SH-SY5Y (cell line): ENCODE measurements at regions not wholly inside any gene's neighbourhood (a gene's known extent, or its start where the extent isn't known, plus 50 kb on each side); places are given as distances from the start of the nearest gene placed in this dataset.

ENCODE experiments used
- GATA2 ChIP-seq: IDR thresholded peaks from 2 replicates; pipeline ENCODE4 v1.6.1; 2011; ENCODE audit warnings: mild to moderate bottlenecking, low read depth, low read length
- GATA3 ChIP-seq: IDR thresholded peaks from 2 replicates; pipeline ENCODE4 v1.6.1; 2011; ENCODE audit warnings: low read depth, mild to moderate bottlenecking, low read length, moderate library complexity

- TF ChIP-seq GATA3 (no peak), GATA2 (no peak)
Measured at GRCh38 chr16:52697971-52698370, 151.0 kb upstream of the TOX3 start.

- TF ChIP-seq GATA2: no peak
- no peak for TF ChIP-seq GATA3
Measured at GRCh38 chr16:52696126-52696525, 149.2 kb upstream of the TOX3 start.

GRCh38 chr16:52690468-52690867, 143.5 kb upstream of the TOX3 start:
- TF ChIP-seq GATA3 (no peak), GATA2 (no peak)

- TF ChIP-seq GATA2 (no peak), GATA3 (no peak)
Measured at GRCh38 chr16:52680993-52681392, 134.1 kb upstream of the TOX3 start.

GRCh38 chr16:52677501-52677900, 130.6 kb upstream of the TOX3 start:
- no peak for TF ChIP-seq GATA3
- no peak for TF ChIP-seq GATA2

- TF ChIP-seq GATA2 (no peak), GATA3 (no peak)
Measured at GRCh38 chr16:52676959-52677358, 130.0 kb upstream of the TOX3 start.

GRCh38 chr16:52671590-52671989, 124.6 kb upstream of the TOX3 start:
- TF ChIP-seq GATA2 (no peak), GATA3 (no peak)

GRCh38 chr16:52657924-52658323, 111.0 kb upstream of the TOX3 start:
- TF ChIP-seq GATA3 (no peak), GATA2 (no peak)

- TF ChIP-seq GATA2 (no peak), GATA3 (no peak)
Measured at GRCh38 chr16:52652033-52652432, 105.1 kb upstream of the TOX3 start.

- TF ChIP-seq GATA2 (no peak), GATA3 (no peak)
Measured at GRCh38 chr16:52650789-52651188, 103.8 kb upstream of the TOX3 start.

GRCh38 chr16:52650318-52650717, 103.4 kb upstream of the TOX3 start:
- TF ChIP-seq GATA2 (no peak), GATA3 (no peak)

- no peak for TF ChIP-seq GATA2
- TF ChIP-seq GATA3: no peak
Measured at GRCh38 chr16:52649870-52650269, 102.9 kb upstream of the TOX3 start.

GRCh38 chr16:52647588-52647987, 100.6 kb upstream of the TOX3 start:
- TF ChIP-seq GATA2 (no peak), GATA3 (no peak)

- no peak for TF ChIP-seq GATA3
- no peak for TF ChIP-seq GATA2
Measured at GRCh38 chr16:52643006-52643405, 96.1 kb upstream of the TOX3 start.

- TF ChIP-seq GATA2: no peak
- no peak for TF ChIP-seq GATA3
Measured at GRCh38 chr16:52634528-52634927, 87.6 kb upstream of the TOX3 start.

- TF ChIP-seq GATA2 (no peak), GATA3 (no peak)
Measured at GRCh38 chr16:52634104-52634503, 87.2 kb upstream of the TOX3 start.

GRCh38 chr16:52633230-52633629, 86.3 kb upstream of the TOX3 start:
- TF ChIP-seq GATA2 (no peak), GATA3 (no peak)
